Activated gamma-delta T cell (primary cell): ENCODE measurements at regions not wholly inside any gene's neighbourhood (a gene's known extent, or its start where the extent isn't known, plus 50 kb on each side); places are given as distances from the start of the nearest gene placed in this dataset.
"Not testable (repeated sequence)": the region's sequence is repeated elsewhere in the genome, so short reads cannot be mapped to it uniquely, and the experiment has no call there.

Experiments
- DNase-seq: peaks from one replicate; lab custom pipeline; 2025; lab: John Stamatoyannopoulos, UW

DNA sequence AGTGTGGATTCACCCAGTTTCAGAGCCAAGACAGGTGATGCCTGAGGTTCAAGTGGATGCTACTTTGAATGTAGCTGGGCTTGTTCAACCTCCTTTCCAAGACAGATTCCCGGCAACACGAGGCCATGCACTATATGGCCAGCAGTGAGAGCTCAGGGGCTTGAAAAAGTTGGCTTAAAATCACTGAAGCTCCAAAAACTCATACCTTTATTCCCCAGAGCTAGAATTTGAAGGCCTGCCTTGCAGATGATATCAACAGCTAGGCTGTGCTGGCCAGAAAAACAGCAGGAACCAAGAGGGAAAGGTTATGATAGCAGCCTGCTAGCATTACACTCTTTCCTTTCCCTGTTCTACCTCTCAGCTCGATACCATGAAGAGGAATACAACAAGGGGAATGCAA, 120.2 kb upstream of the DAB2 start:
- no peak for DNase-seq

- no peak for DNase-seq
Observed at GRCh38 chr5:39543335-39543734, 118.6 kb upstream of the DAB2 start.

- no peak for DNase-seq
Observed at GRCh38 chr5:39542511-39543285, 117.9 kb upstream of the DAB2 start.

DNA sequence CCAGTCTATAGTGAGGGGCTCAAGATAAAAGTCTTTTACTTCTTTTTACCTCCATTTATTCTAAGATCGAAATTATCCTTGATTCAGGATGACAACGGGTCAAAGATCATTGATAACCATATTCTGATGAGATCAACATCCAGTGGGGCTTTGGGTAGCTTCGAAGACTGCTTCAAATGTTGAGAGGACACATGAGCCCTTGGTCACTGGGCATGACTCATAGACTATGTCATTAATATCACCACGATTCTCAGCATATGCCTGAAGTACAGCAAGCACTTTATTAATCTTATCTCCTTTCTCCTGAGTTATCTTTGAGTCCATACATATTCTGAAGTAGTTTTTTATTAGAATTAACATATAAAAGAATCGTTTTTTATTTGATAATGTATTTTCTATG, 117.1 kb upstream of the DAB2 start:
- no peak for DNase-seq

- DNase-seq: no peak
Observed at GRCh38 chr5:39539470-39539869, 114.7 kb upstream of the DAB2 start.

GRCh38 chr5:39534690-39535089, 109.9 kb upstream of the DAB2 start:
- DNase-seq: no peak

GRCh38 chr5:39533749-39534148, 109.0 kb upstream of the DAB2 start:
- DNase-seq: no peak

- DNase-seq: no peak
Observed at GRCh38 chr5:39532511-39532910, 107.7 kb upstream of the DAB2 start.

DNA sequence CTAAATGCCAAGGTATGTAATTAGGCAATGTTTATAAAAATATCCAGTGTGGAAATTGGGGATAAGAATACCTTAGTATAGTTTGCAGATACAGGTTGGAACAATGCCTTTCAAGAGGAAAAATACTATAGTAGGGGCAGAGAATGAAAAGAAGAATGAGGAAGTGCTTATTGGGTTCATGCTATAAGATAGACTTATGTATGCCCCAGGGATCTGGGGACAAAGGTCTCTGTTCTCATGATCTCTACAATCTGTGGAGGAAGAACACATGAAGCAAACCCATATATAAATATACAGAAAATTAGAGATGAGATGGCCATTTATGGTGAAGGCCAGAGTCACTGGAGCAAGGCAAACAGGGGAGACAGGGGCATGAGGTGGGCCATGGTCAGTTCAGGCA, 106.5 kb upstream of the DAB2 start:
- no peak for DNase-seq

- DNase-seq: no peak
Observed at GRCh38 chr5:39526914-39527477, 102.2 kb upstream of the DAB2 start.

DNA sequence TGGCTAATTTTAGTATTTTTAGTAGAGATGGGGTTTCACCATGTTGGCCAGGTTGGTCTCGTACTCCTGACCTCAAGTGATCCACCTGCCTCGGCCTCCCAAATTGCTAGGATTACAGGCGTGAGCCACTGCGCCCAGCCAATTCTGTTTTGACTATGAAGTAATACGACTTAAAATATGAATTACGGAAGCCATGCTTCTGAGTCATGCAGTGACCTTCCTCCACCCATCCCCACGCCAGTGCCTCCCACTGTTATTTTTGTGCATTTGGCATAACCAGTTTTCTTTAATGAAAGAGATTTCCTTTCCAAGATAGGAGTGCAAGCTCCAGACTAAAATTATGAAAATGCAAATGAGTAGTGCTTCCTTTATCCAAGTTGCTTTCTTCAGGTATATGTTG, 101.0 kb upstream of the DAB2 start:
- DNase-seq: not testable (repeated sequence)

DNA sequence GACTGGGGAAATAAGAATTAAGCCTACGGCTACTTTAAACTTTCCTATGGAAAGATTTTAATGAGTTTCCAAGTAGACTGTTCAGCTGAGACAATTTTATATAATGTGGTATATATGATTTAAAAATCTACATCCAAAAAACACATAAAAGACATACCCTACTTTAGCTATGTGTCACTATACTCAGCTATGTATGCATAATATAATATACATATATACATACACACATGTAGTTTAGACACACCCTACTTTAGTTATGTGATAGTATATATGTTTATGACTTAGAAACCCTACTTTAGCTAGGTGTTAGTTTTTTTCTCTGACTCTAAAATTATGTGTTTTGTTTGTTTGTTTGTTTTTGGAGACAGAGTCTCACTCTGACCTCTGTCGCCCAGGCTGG, 100.5 kb upstream of the DAB2 start:
- no peak for DNase-seq

GRCh38 chr5:39523821-39524220, 99.0 kb upstream of the DAB2 start:
- no peak for DNase-seq

DNA sequence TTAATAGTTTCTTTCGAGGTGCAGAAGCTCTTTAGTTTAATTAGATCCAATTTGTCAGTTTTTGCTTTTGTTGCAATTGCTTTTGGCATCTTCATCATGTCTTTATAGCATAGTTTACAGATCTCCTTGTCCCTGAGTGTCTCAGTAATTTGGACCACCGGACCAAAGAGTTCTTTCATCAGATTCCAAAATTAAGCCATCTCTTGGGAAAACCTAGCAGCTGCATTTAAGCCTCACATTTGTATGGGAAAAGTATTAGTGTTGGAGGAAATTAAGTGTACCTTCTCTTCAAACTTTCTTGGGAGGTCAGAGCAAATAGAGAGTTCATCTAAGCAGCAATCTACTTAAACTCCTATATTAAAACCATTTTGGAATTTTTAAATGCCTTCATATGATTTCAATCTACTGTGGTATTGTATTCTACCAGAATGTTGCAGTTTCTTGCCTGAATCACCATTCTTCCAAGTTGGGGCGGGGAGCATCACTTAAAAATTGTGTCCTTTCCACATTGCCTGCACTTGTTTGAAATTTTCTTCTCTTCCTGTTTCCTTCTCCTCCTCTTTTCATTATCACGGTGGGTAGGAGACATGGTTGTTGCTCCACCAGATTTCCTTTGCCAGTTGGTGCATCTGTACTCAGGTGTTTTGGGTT, 97.3 kb upstream of the DAB2 start:
- DNase-seq: no peak

- no peak for DNase-seq
Observed at GRCh38 chr5:39521098-39521860, 96.5 kb upstream of the DAB2 start.

GRCh38 chr5:39520232-39520572, 95.4 kb upstream of the DAB2 start:
- DNase-seq: no peak

DNA sequence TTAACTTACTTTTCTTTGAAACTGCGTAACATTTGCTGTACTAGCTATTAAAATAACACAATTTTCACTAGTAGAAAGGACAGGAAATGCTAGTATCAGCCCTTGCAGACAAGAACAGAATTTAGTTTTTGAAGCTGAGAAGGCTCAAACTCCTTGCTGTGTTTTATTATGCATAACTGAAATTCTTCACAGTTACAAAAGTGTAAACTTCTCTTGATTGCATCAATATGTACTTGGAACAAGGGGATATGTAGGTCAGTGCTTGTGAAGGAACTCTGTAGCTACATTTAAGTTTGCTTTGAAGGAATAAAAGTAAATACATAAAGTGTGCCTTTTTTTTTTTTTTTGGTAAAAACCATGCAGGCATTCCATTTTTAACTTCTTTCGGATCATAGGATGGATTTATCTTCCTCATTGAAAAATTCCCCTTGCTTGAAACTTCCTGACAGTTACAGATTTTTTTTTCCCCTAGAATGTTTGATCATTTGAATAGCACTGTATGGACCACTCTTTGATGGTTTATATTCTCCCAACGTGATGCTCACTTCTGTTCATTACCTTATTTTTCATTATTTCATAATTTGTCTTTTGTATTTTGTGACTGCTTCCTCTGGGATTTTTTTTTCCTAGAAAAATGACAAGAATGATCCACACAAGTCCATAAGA, 94.9 kb upstream of the DAB2 start:
- DNase-seq: no peak

DNA sequence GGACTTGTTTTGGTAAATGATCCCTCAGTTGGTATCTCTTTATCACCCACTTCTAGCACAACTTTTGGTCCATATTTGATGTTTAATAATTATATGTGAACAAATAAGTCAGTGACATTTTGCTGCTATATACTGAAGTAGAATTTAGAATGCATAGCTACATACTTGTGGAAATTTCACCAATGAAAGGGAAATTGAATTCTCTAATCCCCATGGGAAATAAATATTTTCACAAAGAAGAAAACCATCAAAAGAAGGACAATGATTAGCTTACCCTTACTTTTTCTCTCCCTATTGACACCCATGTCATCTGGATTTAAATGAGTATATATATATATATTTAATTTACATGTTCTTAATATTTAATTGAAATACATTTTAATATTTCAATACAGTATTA, 94.3 kb upstream of the DAB2 start:
- DNase-seq: no peak

DNA sequence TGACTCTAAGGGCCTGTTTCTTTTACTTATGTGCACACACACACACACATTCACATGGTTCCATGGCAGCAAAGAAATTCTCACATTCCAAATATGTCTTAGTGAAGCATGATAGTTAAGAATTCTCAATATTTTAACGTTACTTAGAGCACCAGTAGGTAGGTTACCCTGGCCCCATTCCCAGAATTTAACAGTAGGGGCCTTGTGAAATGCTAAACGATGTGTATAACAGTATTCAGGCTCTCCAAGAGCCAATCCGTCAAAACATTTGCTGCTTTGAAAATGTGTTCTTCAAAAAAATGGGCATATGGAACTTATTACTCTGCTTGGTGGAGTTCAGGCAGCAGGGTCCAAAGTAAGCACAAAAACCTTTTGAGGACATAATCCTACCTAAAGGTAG, 93.7 kb upstream of the DAB2 start:
- no peak for DNase-seq

DNA sequence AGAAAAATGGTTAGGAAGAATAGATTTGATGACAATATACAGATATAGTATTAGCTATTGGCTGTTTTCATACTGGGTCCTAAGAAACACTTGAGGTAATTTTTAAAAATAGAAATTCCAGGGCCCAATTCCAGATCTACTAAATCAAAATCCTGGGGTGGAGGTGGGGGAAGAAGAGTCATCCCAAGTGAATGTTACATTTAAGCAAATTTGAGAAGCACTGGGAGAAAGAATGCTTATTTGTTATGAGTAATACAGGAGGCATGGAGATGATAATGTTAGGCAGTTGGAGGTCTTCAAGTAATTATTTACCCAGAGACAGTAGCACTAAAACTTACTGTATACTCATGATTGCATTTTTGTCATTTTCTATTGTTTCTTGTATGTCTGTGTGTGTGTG, 93.0 kb upstream of the DAB2 start:
- DNase-seq: no peak

- no peak for DNase-seq
Observed at GRCh38 chr5:39515881-39516280, 91.1 kb upstream of the DAB2 start.

DNA sequence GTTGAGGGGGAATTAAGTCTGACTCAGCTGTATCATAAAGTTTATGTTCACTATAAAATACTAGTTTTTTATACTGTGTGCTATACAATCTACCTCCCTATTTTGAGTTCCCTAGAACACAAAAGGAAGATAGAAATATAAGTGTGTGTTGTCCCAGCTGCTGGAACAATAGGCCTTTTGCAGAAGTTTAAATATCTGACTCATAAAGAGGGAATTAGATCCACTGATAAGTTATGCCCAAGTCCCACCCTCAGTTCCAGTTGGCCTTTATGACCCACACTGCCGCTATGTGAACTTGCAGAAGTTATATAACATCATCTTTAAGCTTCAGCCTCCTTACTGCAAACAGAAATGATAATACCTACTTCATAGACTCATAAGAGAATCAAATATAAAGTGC, 88.5 kb upstream of the DAB2 start:
- DNase-seq: no peak
